ENCODE measurements at regions not wholly inside any gene's neighbourhood (a gene's known extent, or its start where the extent isn't known, plus 50 kb on each side); places are given as distances from the start of the nearest gene placed in this dataset.

GRCh38 chr16:27677263-27677662 lies 127.3 kb downstream of the KATNIP start:
- Histone ChIP-seq H3K9me3 (no peaks in the 10 kb centered on the region), H3K27ac (no peak overlapping the region), H3K4me3 (no peak overlapping the region), H3K36me3 (peaks cover 48% of the 10 kb centered on the region), H3K4me1 (no peaks in the 10 kb centered on the region), H3K27me3 (ENCODE audit: low read depth) (no peaks in the 10 kb centered on the region)
- TF ChIP-seq CTCF (IDR thresholded peaks at IDR 0.05) = no peak
- no peak for DNase-seq
- intact Hi-C loops (cut with DNase I) = no loop called here
- ATAC-seq = no peak

GRCh38 chr16:27678955-27679354 lies 129.0 kb downstream of the KATNIP start:
- no peak for TF ChIP-seq CTCF (IDR thresholded peaks at IDR 0.05)
- H3K27ac ChIP-seq = no peak overlapping the region
- intact Hi-C loops (cut with DNase I) = no loop called here
- no peak for ATAC-seq
- peaks cover 51% of the 10 kb centered on the region for H3K36me3 ChIP-seq
- no peaks in the 10 kb centered on the region for H3K9me3 ChIP-seq
- H3K4me1 ChIP-seq = no peaks in the 10 kb centered on the region
- no peak overlapping the region for H3K4me3 ChIP-seq
- DNase-seq = no peak
- H3K27me3 ChIP-seq (ENCODE audit: low read depth) = no peaks in the 10 kb centered on the region

- Histone ChIP-seq H3K4me3 (no peak overlapping the region), H3K4me1 (no peaks in the 10 kb centered on the region), H3K27ac (no peak overlapping the region), H3K36me3 (peaks cover 51% of the 10 kb centered on the region), H3K27me3 (ENCODE audit: low read depth) (no peaks in the 10 kb centered on the region), H3K9me3 (no peaks in the 10 kb centered on the region)
- intact Hi-C loops (cut with DNase I) = no loop called here
- DNase-seq = no peak
- no peak for TF ChIP-seq CTCF (IDR thresholded peaks at IDR 0.05)
- no peak for ATAC-seq
Observed at GRCh38 chr16:27679899-27680298, 130.0 kb downstream of the KATNIP start.

GRCh38 chr16:27681681-27682080 lies 131.7 kb downstream of the KATNIP start:
- ATAC-seq = no peak
- intact Hi-C loops (cut with DNase I) = no loop called here
- Histone ChIP-seq H3K27ac (no peak overlapping the region), H3K4me1 (no peaks in the 10 kb centered on the region), H3K9me3 (no peaks in the 10 kb centered on the region), H3K4me3 (no peak overlapping the region), H3K27me3 (ENCODE audit: low read depth) (no peaks in the 10 kb centered on the region), H3K36me3 (peaks cover 51% of the 10 kb centered on the region)
- TF ChIP-seq CTCF (IDR thresholded peaks at IDR 0.05) = no peak
- DNase-seq = no peak

- H3K27me3 ChIP-seq (ENCODE audit: low read depth) = no peaks in the 10 kb centered on the region
- intact Hi-C loops (cut with DNase I) = no loop called here
- no peaks in the 10 kb centered on the region for H3K4me1 ChIP-seq
- H3K9me3 ChIP-seq = no peaks in the 10 kb centered on the region
- peaks cover 30% of the 10 kb centered on the region for H3K36me3 ChIP-seq
- DNase-seq = no peak
- no peak overlapping the region for H3K4me3 ChIP-seq
- no peak for ATAC-seq
- TF ChIP-seq CTCF (IDR thresholded peaks at IDR 0.05) = no peak
- no peak overlapping the region for H3K27ac ChIP-seq
Observed at GRCh38 chr16:27684047-27684446, 134.1 kb downstream of the KATNIP start.

GRCh38 chr16:27685807-27686206 lies 135.9 kb downstream of the KATNIP start:
- no peak overlapping the region for H3K27ac ChIP-seq
- DNase-seq (no peak), ATAC-seq (no peak)

More at GRCh38 chr16:27685807-27686206, 135.9 kb downstream of the KATNIP start:
- H3K9me3 ChIP-seq = no peaks in the 10 kb centered on the region
- H3K4me3 ChIP-seq = no peak overlapping the region
- intact Hi-C loops (cut with DNase I) = no loop called here
- peaks cover 19% of the 10 kb centered on the region for H3K36me3 ChIP-seq
- no peaks in the 10 kb centered on the region for H3K4me1 ChIP-seq
- H3K27me3 ChIP-seq (ENCODE audit: low read depth) = no peaks in the 10 kb centered on the region
- TF ChIP-seq CTCF (IDR thresholded peaks at IDR 0.05) = no peak

Measured in lower lobe of right lung (tissue), 2 donors.